Neural cell (in vitro differentiated cells): ENCODE measurements at regions not wholly inside any gene's neighbourhood (a gene's known extent, or its start where the extent isn't known, plus 50 kb on each side); places are given as distances from the start of the nearest gene placed in this dataset.

Experiments
- H2AFZ ChIP-seq: fragments of 200-600, 300-800 bp; sonication (generic), shearing (Covaris generic); 2 replicates; pipeline ENCODE4 v1.6.0; 2014; ENCODE audit warnings: low read depth, mild to moderate bottlenecking, antibody characterized with exemption, low read length, moderate library complexity
- H3F3A ChIP-seq: fragments of 200-600 bp; shearing (Covaris generic); 2 replicates; pipeline ENCODE4 v1.6.1; 2016; ENCODE audit warnings: mild to moderate bottlenecking, moderate library complexity, mixed read lengths, antibody characterized with exemption, low read length; ENCODE audit not compliant: insufficient read depth, poor library complexity, severe bottlenecking
- H3K27ac ChIP-seq: fragments of 200-600, 300-800 bp; sonication (generic), shearing (Covaris generic); 2 replicates; pipeline ENCODE4 v1.5.1; 2014; ENCODE audit warnings: mild to moderate bottlenecking, low read length, moderate library complexity
- H3K27me3 ChIP-seq: fragments of 300-800, 200-600 bp; sonication (generic), shearing (Covaris generic); 2 replicates; pipeline ENCODE4 v1.6.0; 2014; ENCODE audit warnings: mild to moderate bottlenecking, low read depth, low read length, moderate library complexity; ENCODE audit not compliant: insufficient read depth
- H3K36me3 ChIP-seq: fragments of 300-800, 200-600 bp; sonication (generic), shearing (Covaris generic); 2 replicates; pipeline ENCODE4 v1.5.1; 2014; ENCODE audit warnings: mild to moderate bottlenecking, antibody characterized with exemption, low read length, moderate library complexity; ENCODE audit not compliant: insufficient read depth
- H3K4me2 ChIP-seq: fragments of 300-800, 200-600 bp; sonication (generic), shearing (Covaris generic); 2 replicates; pipeline ENCODE4 v1.6.0; 2014; ENCODE audit warnings: mild to moderate bottlenecking, low read length
- H3K4me3 ChIP-seq: fragments of 300-800, 200-600 bp; sonication (generic), shearing (Covaris generic); 2 replicates; pipeline ENCODE4 v1.5.1; 2014; ENCODE audit warnings: mild to moderate bottlenecking, low read length, moderate library complexity
- H3K79me2 ChIP-seq: fragments of 200-600 bp; shearing (Covaris generic); replicated peaks from 2 replicates; pipeline ENCODE4 v1.6.0; 2014; ENCODE audit warnings: mild to moderate bottlenecking, low read length, moderate library complexity; ENCODE audit not compliant: insufficient read depth
- H3K9ac ChIP-seq: fragments of 300-800, 200-600 bp; sonication (generic), shearing (Covaris generic); 2 replicates; pipeline ENCODE4 v1.6.1; 2016; ENCODE audit warnings: mild to moderate bottlenecking, low read length, mixed read lengths
- H3K9me2 ChIP-seq: fragments of 200-600 bp; shearing (Covaris generic); 2 replicates; pipeline ENCODE4 v1.6.1; 2016; ENCODE audit warnings: mild to moderate bottlenecking, low read length, mixed read lengths; ENCODE audit not compliant: insufficient read depth
- H3K9me3 ChIP-seq: fragments of 200-600, 300-800 bp; sonication (generic), shearing (Covaris generic); 2 replicates; pipeline ENCODE4 v1.6.1; 2016; ENCODE audit warnings: mild to moderate bottlenecking, mixed run types, low read length, moderate library complexity, mixed read lengths
- H4K20me1 ChIP-seq: fragments of 200-600 bp; shearing (Covaris generic); 2 replicates; pipeline ENCODE4 v1.6.1; 2016; ENCODE audit warnings: mild to moderate bottlenecking, mixed run types; ENCODE audit not compliant: insufficient read depth
- CTCF ChIP-seq: fragments of 450-650 bp; IDR thresholded peaks from 2 replicates; pipeline ENCODE4 v1.5.1; 2014; ENCODE audit warnings: antibody characterized with exemption, mild to moderate bottlenecking, moderate library complexity; ENCODE audit not compliant: poor library complexity, severe bottlenecking
- EP300 ChIP-seq: fragments of 450-650 bp; conservative IDR thresholded peaks from 2 replicates; pipeline ENCODE4 v1.6.1; 2014; ENCODE audit warnings: antibody characterized with exemption, mild to moderate bottlenecking, moderate library complexity; ENCODE audit not compliant: poor library complexity, severe bottlenecking
- EZH2 ChIP-seq: fragments of 200-600, 300-800 bp; shearing (Covaris generic), sonication (generic); IDR thresholded peaks from 2 replicates; pipeline ENCODE4 v1.6.1; 2014; ENCODE audit warnings: antibody characterized with exemption, low read length, borderline replicate concordance, mild to moderate bottlenecking; ENCODE audit not compliant: insufficient read depth, poor library complexity, severe bottlenecking
- MXI1 ChIP-seq: fragments of 450-650 bp; conservative IDR thresholded peaks from 2 replicates; pipeline ENCODE4 v1.6.1; 2014; ENCODE audit warnings: antibody characterized with exemption, mild to moderate bottlenecking; ENCODE audit not compliant: poor library complexity, severe bottlenecking
- POLR2AphosphoS5 ChIP-seq: IDR thresholded peaks from 2 replicates; pipeline ENCODE4 v1.6.1; 2012
- RAD21 ChIP-seq: fragments of 450-650 bp; conservative IDR thresholded peaks from 2 replicates; pipeline ENCODE4 v1.6.1; 2014; ENCODE audit warnings: antibody characterized with exemption, mild to moderate bottlenecking, moderate library complexity
- REST ChIP-seq: IDR thresholded peaks from 2 replicates; pipeline ENCODE4 v1.6.1; 2012; ENCODE audit warnings: borderline replicate concordance
- SMC3 ChIP-seq: fragments of 450-650 bp; conservative IDR thresholded peaks from 2 replicates; pipeline ENCODE4 v1.6.1; 2014; ENCODE audit warnings: antibody characterized with exemption, mild to moderate bottlenecking, moderate library complexity; ENCODE audit not compliant: poor library complexity
- TAF1 ChIP-seq: IDR thresholded peaks from 2 replicates; pipeline ENCODE4 v1.6.1; 2012; ENCODE audit warnings: low read depth

DNA sequence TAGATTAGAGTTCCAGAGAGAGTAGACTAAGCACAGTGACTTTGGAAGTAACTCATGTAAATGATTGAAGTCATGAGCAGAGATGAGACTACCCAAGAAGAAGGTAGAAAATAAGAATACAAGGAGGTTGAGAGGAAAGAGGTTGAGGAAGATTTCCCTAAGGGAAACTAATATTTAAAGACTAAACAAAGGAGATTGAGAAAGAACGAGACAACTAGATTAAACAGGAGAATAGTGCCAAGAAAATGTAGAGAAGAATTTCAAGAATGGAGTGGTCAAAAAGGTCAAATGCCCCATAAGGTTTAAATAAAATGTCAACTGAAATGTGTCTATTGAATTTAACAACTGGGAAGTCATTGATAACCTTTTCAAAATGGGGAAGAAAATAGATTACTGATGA is 59.0 kb downstream of the RPS29 start:
- H4K20me1 ChIP-seq = no peaks in the 10 kb centered on the region
- H3K4me3 ChIP-seq = no peak overlapping the region
- H3K79me2 ChIP-seq = no peaks in the 10 kb centered on the region
- no peaks in the 10 kb centered on the region for H3K27me3 ChIP-seq
- TF ChIP-seq RAD21 (no peak), EZH2 (no peak), REST (no peak), EP300 (no peak), MXI1 (no peak), POLR2AphosphoS5 (no peak), TAF1 (no peak), SMC3 (no peak), CTCF (no peak)
- no peak overlapping the region for H3K4me2 ChIP-seq
- H3F3A ChIP-seq = no peaks in the 10 kb centered on the region
- H3K27ac ChIP-seq = no peak overlapping the region
- H3K9me3 ChIP-seq = no peaks in the 10 kb centered on the region
- no peak overlapping the region for H3K9ac ChIP-seq
- H2AFZ ChIP-seq = no peak overlapping the region
- no peaks in the 10 kb centered on the region for H3K9me2 ChIP-seq
- no peaks in the 10 kb centered on the region for H3K36me3 ChIP-seq

DNA sequence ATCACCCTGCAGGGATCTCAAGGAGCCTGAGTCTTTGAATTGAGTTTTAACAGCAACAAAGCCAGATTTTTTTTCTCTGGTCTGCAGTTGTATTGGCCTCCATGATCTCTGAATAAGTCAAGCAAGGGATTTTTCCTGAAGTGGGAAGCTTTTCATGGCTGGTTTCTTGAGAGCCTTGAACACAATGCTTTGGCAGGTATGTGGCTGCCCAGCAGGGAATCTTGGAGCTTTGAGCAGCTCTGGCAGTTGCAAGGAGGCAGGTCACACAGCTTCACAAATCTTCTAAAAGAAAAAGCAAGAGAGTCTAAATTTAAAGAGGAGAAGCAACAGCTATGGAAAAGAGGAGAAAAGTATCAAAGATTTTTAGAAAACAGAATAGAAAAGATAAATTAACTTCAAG is 60.1 kb downstream of the RPS29 start:
- H3K9me3 ChIP-seq = no peaks in the 10 kb centered on the region
- H3K9me2 ChIP-seq = no peaks in the 10 kb centered on the region
- no peaks in the 10 kb centered on the region for H3K36me3 ChIP-seq
- no peak overlapping the region for H3K4me3 ChIP-seq
- H4K20me1 ChIP-seq = no peaks in the 10 kb centered on the region
- H3K27ac ChIP-seq = no peak overlapping the region
- no peak overlapping the region for H3K4me2 ChIP-seq
- no peak for TF ChIP-seq POLR2AphosphoS5
- TF ChIP-seq REST = no peak
- TF ChIP-seq MXI1 = no peak
- TF ChIP-seq TAF1 = no peak
- no peak for TF ChIP-seq EZH2
- TF ChIP-seq CTCF = no peak
- TF ChIP-seq RAD21 = no peak
- TF ChIP-seq SMC3 = no peak
- H3K9ac ChIP-seq = no peak overlapping the region
- H3F3A ChIP-seq = no peaks in the 10 kb centered on the region
- H3K27me3 ChIP-seq = no peaks in the 10 kb centered on the region
- H3K79me2 ChIP-seq = no peaks in the 10 kb centered on the region
- no peak overlapping the region for H2AFZ ChIP-seq
